GM03348 (cell line): ENCODE measurements at regions not wholly inside any gene's neighbourhood (a gene's known extent, or its start where the extent isn't known, plus 50 kb on each side); places are given as distances from the start of the nearest gene placed in this dataset.
"Not testable (repeated sequence)": the region's sequence is repeated elsewhere in the genome, so short reads cannot be mapped to it uniquely, and the experiment has no call there.

ENCODE experiments used
- DNase-seq: peaks from one replicate; pipeline ENCODE4 v3.0.0; 2012; ENCODE audit warnings: low spot score

DNA sequence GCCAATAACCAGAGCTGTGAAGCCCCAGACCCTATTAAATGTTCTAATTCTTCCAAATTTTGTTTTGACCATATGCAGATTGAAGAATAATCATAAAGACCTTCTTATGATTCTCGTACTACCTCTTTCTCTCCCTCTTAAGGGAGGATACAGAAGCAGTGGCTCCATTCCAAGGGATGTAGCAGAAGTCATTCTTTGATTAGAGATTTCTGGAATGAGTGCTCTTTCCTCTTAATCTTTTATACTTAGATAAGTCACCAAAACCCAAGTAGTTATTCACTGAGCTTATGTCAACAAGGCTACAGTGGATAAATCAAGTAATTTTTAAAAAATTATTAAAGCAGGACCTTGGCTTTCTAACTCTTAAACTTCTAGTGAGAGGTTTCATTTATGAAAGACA lies 266.0 kb upstream of the STXBP5 start:
- no peak for DNase-seq

GRCh38 chr6:146939456-146939855 lies 264.8 kb upstream of the STXBP5 start:
- DNase-seq: not testable (repeated sequence)

GRCh38 chr6:146943664-146944063 lies 260.6 kb upstream of the STXBP5 start:
- no peak for DNase-seq

DNA sequence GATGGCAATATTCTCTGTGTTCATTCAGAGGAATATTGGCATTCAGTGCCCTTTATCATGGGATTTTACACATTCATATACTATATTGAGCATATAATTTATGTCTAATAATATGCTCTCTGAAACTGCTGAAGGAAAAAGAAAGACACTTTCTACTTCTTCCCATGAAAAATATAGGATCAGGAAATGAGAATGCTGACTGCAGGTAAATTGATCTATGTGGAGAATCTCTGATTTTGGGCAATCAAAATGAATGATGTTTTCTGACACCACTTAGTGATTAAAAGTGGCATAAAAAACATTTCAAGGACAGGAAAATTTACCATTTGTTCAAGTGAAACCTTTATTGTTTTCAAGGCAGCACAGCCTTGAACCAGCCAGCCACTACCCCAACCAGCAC lies 260.1 kb upstream of the STXBP5 start:
- DNase-seq: no peak

DNA sequence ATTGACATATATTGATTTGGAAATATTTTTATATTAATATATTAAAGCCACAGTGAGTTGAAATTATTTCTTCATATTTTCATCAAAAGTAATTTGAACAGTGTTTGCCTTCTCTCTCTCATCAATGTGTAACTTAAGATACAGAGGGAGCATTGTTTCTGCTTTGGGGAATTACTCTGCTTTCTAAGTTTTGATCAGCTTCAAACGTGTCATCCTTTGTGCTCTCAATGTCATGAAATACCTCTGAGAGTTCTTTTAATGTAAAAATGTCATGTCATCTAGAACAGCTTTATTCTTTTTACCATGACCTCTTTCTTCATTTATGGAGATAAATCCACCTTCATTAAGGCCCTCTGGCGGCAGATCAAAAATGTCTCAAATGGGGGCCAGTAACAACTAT lies 259.4 kb upstream of the STXBP5 start:
- DNase-seq: no peak

DNA sequence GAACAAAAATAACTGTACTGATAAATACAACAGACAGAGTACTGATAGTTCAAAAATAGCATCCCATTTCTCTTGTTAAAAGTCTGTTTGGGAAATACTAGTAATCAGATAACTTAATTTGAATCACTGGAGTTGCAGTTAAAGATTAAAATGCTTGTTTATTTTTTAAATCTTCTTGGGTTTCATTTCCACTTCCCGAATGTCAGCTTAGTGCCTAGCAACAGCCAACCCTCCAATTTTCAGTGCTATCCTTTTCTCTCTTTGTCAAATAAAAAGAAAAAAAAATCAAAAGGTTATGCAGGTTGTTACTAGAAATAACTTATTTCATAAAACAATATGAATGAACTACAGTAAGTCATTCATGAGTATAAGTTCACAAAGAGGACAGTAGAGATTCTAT lies 257.7 kb upstream of the STXBP5 start:
- DNase-seq: no peak

DNA sequence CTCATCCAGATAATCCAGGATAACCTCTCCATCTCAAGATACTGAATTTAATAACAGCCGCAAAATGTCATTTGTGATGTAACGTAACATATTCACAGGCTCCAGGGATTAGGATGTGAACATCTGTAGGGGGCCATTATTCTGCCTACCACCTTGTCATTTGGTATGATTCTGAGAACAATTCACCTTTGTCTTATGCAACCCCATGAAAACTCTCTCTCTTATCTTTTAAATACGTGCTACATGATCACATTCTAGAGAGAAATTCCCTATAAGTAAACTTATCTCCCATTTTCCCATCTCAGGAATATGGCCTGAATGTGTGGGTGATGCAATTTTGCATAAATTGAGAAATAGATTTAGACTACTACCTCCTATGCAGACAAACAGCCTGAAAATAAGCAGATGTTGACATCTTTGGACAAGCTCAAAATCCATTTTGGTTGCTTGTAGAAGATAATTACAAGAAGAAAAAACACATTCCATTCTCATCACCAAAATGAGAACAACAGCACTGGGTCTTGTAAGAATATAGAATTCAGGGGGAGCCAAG lies 255.4 kb upstream of the STXBP5 start:
- DNase-seq: no peak

- DNase-seq: no peak
These were observed 254.8 kb upstream of the STXBP5 start for GRCh38 chr6:146949425-146949824.

GRCh38 chr6:146950351-146950835 lies 253.8 kb upstream of the STXBP5 start:
- DNase-seq: no peak

GRCh38 chr6:146955570-146955969 lies 248.6 kb upstream of the STXBP5 start:
- DNase-seq: no peak

- DNase-seq: no peak
These were observed 246.8 kb upstream of the STXBP5 start for GRCh38 chr6:146957181-146958093.

- DNase-seq: no peak
These were observed 242.4 kb upstream of the STXBP5 start for GRCh38 chr6:146961831-146962230.

DNA sequence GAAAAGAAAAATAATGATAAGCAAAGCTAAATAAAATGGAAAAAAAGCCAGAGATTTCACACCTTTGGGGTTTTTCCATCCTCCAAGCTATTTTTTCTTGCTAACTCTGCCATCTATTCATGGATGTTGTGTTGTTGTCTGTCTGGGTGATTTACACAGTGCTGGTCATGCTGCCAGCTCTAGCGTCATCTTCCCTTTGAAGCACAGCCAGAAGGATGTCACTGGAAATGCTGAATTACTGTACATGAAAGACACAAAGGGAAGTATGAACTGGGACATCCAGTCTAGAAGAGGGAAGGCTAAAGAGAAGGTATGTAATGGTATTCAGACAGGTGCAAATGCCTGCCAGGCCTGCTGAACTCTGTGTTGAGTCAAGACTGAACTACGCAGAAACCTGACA lies 241.9 kb upstream of the STXBP5 start:
- no peak for DNase-seq

- DNase-seq: no peak
These were observed 239.0 kb upstream of the STXBP5 start for GRCh38 chr6:146965110-146965689.

DNA sequence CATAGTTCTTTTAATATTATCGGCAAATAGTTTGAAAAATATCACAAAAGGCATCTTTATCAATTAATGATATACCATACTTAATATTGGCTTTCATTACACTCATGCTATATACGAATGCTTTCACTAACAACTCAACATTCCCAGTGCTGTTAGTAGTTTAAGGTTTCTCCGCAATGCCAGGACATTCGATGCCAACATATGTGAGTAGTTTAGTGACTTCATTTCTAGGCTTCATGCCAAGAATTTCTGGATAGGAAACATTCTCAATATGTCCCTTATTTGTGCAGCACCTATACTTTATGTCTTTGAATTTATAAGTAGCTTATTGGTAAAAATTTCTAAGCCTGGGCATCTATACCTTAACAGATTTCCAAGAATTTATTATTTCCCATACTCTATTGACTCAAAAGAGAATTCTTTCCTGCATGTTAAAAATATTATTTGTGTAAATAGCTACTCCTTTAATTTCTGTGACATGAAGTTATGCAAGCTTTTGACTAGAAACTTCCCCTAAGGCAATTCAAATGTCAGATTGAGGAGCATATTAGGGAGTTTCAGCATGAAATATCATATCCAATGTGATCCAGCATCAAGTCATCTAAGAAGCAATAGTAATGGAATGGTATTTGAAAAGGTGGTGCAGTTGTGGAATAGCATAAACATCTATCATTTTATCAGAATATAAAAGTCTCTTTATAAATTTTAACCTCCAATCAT lies 236.0 kb upstream of the STXBP5 start:
- DNase-seq: peak; percentile 67

DNA sequence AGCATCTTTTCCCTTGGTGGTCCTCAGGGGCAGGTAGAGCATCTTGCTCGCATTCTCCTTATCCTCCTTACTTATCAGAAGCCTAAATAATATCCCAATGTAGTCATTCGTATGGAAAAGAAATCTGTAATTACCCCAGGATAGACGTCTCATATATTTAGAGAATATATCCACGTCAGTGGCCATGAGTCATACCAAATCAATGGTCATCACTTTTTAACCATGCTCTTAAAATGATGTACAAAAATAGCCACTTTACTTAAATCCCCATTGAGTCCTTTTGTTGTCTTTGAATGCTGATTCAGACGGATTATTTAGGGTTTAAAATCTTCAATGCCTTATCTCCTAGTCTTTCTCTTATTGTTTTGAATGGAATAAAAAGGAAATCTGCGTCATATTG lies 231.7 kb upstream of the STXBP5 start:
- DNase-seq: no peak

GRCh38 chr6:146974351-146974750 lies 229.9 kb upstream of the STXBP5 start:
- DNase-seq: no peak

- DNase-seq: no peak
These were observed 229.1 kb upstream of the STXBP5 start for GRCh38 chr6:146975093-146975492.

DNA sequence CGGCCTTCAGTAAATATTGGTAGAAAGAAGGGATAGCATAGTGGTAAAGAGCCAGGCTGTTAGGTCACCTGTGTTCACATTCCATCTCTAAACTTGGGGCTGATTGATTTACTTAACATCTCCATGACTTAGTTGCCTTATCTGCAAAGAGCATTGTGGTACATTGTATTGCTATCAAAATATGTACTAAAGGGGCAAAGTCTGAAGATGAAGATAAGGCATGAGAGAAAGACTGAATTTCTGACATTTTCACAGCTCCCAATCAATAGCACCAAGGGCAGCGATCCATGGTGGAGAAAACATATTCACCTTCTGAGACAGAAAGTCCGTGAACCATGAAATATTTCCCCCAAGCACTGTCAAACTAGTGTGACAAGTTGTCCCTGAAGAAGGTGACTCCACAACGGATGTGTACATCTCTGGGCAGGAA lies 223.3 kb upstream of the STXBP5 start:
- DNase-seq: no peak

- no peak for DNase-seq
These were observed 222.2 kb upstream of the STXBP5 start for GRCh38 chr6:146981981-146982380.

DNA sequence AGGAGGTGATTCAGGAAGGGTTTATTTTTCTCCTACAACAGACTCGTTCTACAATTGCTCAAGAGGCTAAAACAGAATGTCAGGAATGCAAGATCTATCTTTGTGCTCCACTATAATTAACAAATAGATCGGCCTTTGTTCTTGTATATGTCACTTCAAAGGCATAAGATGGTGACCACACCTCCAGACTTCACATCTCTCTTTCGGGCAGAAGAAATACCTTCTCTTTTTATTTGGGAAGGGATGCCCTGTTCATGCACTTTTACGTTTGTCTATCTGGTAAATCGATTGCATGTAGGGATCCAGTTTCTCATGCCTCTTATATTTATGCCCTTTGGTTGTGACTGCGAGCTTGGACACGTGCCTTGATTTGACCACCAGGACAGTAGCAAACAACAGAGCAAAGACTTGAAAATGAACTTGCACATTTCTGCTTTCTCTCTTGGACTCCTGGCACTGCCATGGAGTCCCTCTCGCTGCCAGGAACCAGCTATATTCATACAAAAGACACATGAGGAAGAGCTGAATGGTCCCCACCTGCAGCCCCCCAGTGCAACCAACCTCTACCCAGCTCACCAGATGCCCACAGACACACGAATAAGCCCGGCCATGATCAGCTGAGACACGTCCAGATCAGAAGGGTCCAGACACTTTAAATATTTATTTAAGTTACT lies 219.8 kb upstream of the STXBP5 start:
- peak; percentile 39 for DNase-seq

DNA sequence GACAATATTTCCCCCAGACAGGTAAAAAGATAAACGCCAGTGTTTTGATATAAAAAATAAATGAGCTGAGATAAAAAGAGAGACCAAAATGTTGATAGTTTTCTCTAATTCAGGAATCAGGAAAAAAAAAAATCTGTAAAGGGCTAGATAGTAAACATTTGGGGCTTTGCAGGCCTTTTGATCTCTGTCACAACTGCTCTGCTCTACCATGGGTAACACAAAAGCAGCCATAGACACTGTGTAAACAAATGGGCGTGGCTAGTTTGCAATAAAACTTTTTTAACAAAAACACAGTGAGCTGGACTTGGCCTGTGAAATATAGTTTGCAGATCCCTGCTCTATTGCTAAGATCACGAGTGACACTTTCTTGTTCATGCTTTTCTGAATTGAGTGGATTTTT lies 219.1 kb upstream of the STXBP5 start:
- DNase-seq: no peak
